Transverse colon (tissue), 4 donors: ENCODE measurements at regions not wholly inside any gene's neighbourhood (a gene's known extent, or its start where the extent isn't known, plus 50 kb on each side); places are given as distances from the start of the nearest gene placed in this dataset.

Experiments used
- DNase-seq: peaks from one replicate; pipeline ENCODE4 v3.0.0-alpha.2; 2019
- H3K27ac ChIP-seq, 4 donors: fragments of 200-600 bp; sonication (generic); 2 replicates each; pipeline ENCODE4 v1.5.1; 2016 to 2018; ENCODE audit warnings: inconsistent platforms in 4 of 4
- H3K27me3 ChIP-seq: fragments of 200-600 bp; sonication (generic); 2 replicates; pipeline ENCODE4 v1.5.1; 2017; ENCODE audit warnings: inconsistent platforms
- H3K36me3 ChIP-seq, 4 donors: fragments of 200-600 bp; sonication (generic); 2 replicates each; pipeline ENCODE4 v1.5.1; 2017 to 2019; ENCODE audit warnings: inconsistent platforms in 4 of 4
- H3K4me1 ChIP-seq, 4 donors: fragments of 200-600 bp; sonication (generic); 2 replicates each; pipeline ENCODE4 v1.5.1; 2017 to 2020; ENCODE audit warnings: inconsistent platforms in 4 of 4
- H3K4me3 ChIP-seq, 4 donors: fragments of 200-600 bp; sonication (generic); 1 replicate in 1 of 4; 2 replicates in 3 of 4; pipeline versions ENCODE4 v1.5.1 to v1.6.1; 2017 to 2019; ENCODE audit warnings: inconsistent platforms in 4 of 4
- H3K9me3 ChIP-seq, 2 donors: fragments of 200-600 bp; sonication (generic); 2 replicates each; pipeline ENCODE4 v1.5.1; 2017 to 2019; ENCODE audit warnings: inconsistent platforms in 2 of 2
- EP300 ChIP-seq: sonication (generic); formaldehyde crosslinking; IDR thresholded peaks from one replicate; pipeline ENCODE4 v1.6.1; 2017; ENCODE audit warnings: antibody characterized with exemption, low read depth
- POLR2A ChIP-seq: fragments of 450-650 bp; IDR thresholded peaks from one replicate; pipeline ENCODE4 v1.6.1; 2016; ENCODE audit warnings: antibody characterized with exemption, mild to moderate bottlenecking, moderate library complexity
- POLR2AphosphoS5 ChIP-seq, 3 donors: sonication (generic); formaldehyde crosslinking; IDR thresholded peaks; one replicate each; pipeline ENCODE4 v1.6.1; 2016; ENCODE audit warnings: antibody characterized with exemption in 3 of 3
- WGBS, 2 donors: methylation state at CpG; one replicate each; pipeline ENCODE4 v1.1.5; 2018; ENCODE audit warnings: low coverage in 1 of 2; 5-methylcytosine and 5-hydroxymethylcytosine counted together
- in situ Hi-C, 4 donors: fragments of 200-750 bp; cut with MboI; loops; one replicate each; pipeline versions ENCODE4 v1.15.0 to v1.15.1; 2017; ENCODE audit warnings: low sequenced_read_pairs in 3 of 4, low pct_ligation_motif_present in 1 of 4, low pct_unique_long_range_greater_than_20kb in 1 of 4
- intact Hi-C: fragments of 100-400 bp; cut with DNase I; formaldehyde crosslinking; loops from one replicate; pipeline ENCODE4 v1.15.1; 2023; ENCODE audit warnings: low total_unique reads
- TF ChIP-seq, protein P1 (sequence below), 5 experiments: fragments of 200-600 bp in 3 of 5; fragments of 450-650 bp in 2 of 5; sonication (generic) in 3 of 5; IDR thresholded peaks; 1 replicate in 2 of 5; 2 replicates in 3 of 5; pipeline ENCODE4 v1.5.1; 2016 to 2017; ENCODE audit warnings: antibody characterized with exemption in 5 of 5, inconsistent platforms in 3 of 5, mild to moderate bottlenecking in 2 of 5, moderate library complexity in 1 of 5

DNA sequence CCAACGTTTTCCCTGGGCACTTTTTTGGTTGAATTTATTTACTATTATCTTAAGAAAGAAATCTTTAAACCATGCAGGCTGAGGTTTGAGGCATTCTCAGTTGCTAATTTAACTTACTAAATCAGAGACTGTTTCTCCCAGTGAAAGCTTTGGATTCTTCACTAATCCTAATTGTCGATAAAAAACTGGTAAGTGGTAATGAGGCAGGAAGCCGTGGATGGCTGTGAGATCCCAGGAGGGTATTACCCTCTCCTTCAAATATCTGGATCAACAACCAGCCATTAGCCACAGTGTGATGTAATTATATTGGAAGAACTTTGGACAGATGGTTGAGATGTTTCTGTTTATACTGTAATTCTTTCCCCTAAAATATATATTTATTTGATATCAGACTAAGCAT, 485.0 kb downstream of the DISC1 start:
- in situ Hi-C loops = no loop called here
- Histone ChIP-seq H3K9me3 (no peaks in the 10 kb centered on the region), H3K4me1 (no peaks in the 10 kb centered on the region), H3K36me3 (no peaks in the 10 kb centered on the region), H3K27me3 (no peaks in the 10 kb centered on the region), H3K4me3 (no peak overlapping the region), H3K27ac (no peak overlapping the region)
- whole genome bisulfite sequencing, 2 donors = 32 to 38% methylated on average over 3 of the region's 3 CpGs
- no peak for DNase-seq
- TF ChIP-seq POLR2AphosphoS5 (IDR thresholded peaks at IDR 0.05) = no peak
- TF ChIP-seq, protein P1, sequence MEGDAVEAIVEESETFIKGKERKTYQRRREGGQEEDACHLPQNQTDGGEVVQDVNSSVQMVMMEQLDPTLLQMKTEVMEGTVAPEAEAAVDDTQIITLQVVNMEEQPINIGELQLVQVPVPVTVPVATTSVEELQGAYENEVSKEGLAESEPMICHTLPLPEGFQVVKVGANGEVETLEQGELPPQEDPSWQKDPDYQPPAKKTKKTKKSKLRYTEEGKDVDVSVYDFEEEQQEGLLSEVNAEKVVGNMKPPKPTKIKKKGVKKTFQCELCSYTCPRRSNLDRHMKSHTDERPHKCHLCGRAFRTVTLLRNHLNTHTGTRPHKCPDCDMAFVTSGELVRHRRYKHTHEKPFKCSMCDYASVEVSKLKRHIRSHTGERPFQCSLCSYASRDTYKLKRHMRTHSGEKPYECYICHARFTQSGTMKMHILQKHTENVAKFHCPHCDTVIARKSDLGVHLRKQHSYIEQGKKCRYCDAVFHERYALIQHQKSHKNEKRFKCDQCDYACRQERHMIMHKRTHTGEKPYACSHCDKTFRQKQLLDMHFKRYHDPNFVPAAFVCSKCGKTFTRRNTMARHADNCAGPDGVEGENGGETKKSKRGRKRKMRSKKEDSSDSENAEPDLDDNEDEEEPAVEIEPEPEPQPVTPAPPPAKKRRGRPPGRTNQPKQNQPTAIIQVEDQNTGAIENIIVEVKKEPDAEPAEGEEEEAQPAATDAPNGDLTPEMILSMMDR (IDR thresholded peaks at IDR 0.05) = no peak
- no peak for TF ChIP-seq EP300
- TF ChIP-seq POLR2A = no peak
- intact Hi-C loops = no loop called here

DNA sequence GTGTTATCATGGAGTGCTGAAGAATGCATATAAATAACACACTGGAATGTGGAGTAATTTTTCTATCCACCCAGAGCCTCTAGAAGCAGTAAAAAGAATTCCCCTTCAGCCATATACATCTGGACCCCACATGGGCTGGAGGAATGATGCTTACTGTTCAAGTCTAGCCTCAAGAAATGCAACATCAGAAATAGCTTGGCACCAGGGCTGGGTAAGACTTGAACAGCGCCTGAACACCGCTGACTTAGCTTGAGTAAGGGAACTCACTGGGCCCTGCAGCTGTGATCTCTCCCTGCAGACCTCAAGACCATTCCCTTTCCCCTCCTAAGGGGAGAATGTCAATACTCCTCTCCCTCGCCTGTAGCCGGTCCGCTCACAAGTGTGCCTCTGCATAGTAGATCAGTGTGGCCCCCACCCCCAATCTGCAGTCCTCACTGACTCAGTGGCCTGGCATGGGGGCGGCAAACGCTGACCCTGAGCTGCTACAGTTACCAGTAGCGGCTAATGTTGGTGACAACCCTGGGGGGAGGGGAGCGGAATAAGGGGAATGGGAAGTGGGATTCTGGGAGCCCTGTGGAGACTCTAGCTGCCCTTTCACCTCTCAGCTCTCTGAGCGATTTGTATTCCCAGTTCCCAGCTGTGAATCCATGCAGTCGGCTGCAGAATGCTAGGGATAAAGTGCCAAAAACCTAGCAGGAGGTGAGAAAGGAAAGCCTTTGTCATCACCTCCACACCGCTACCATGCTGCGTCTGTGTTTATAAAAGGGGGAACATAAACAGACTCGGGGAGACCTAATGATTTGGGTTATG, 483.9 kb downstream of the DISC1 start:
- intact Hi-C loops = no loop called here
- WGBS, 2 donors = 69% methylated on average over 14 of the region's 14 CpGs; no CpG with 5 or more reads in 1 of the 2 donors
- in situ Hi-C loops = no loop called here
- H3K9me3 ChIP-seq = no peaks in the 10 kb centered on the region
- no peaks in the 10 kb centered on the region for H3K27me3 ChIP-seq
- no peaks in the 10 kb centered on the region for H3K36me3 ChIP-seq
- DNase-seq = no peak
- H3K4me3 ChIP-seq = no peak overlapping the region
- H3K4me1 ChIP-seq = no peaks in the 10 kb centered on the region
- no peak overlapping the region for H3K27ac ChIP-seq
- TF ChIP-seq POLR2A (no peak), POLR2AphosphoS5 (IDR thresholded peaks at IDR 0.05) (no peak), EP300 (no peak)
- TF ChIP-seq, protein P1 (IDR thresholded peaks at IDR 0.05) = no peak

DNA sequence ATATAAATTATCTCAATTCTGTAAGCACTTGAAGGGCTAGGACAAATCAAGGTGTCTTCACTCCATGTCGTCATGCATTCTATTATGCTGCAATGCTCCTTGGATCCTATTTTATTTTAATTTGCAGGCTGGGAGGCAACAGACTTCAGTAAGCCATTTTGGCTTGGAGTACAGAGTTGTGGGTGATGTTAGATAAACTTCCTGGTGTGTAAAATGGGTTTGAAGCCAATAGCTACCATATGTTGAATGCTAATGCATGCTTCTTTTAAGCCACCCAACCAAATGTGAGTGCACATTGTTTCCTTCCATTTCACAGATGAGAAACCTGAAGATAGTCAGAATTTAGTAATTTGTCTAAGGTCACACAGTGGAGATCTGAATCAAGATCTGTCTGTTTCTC, 482.8 kb downstream of the DISC1 start:
- no peaks in the 10 kb centered on the region for H3K4me1 ChIP-seq
- 74 to 100% methylated on average over 1 of the region's 1 CpG for WGBS, 2 donors
- DNase-seq = no peak
- in situ Hi-C loops (no loop called here), intact Hi-C loops (no loop called here)
- no peaks in the 10 kb centered on the region for H3K9me3 ChIP-seq
- no peak overlapping the region for H3K27ac ChIP-seq
- TF ChIP-seq POLR2A (no peak), EP300 (no peak), POLR2AphosphoS5 (IDR thresholded peaks at IDR 0.05) (no peak)
- TF ChIP-seq, protein P1 (IDR thresholded peaks at IDR 0.05) = no peak
- no peak overlapping the region for H3K4me3 ChIP-seq
- H3K36me3 ChIP-seq = no peaks in the 10 kb centered on the region
- H3K27me3 ChIP-seq = no peaks in the 10 kb centered on the region

DNA sequence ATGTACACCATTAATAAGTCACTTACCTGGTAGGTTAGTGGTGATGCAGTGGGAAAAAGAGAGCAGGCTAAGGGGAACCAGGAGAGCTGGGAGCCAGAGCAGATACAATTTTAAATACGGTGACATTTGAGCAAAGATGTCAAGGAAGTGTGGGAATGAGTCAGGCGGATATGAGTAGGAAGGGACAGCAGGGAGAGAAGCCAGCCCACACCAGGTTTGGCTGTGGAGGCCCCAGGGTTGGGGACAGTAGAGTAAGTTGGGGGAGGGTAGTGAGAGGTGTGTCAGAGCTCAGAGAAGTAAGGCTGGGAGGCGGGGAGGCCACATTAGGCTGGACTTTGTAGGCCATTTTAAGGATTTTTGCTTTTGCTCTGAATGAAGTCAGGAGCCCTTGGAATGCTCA, 482.0 kb downstream of the DISC1 start:
- in situ Hi-C loops (no loop called here), intact Hi-C loops (no loop called here)
- DNase-seq = no peak
- no peaks in the 10 kb centered on the region for H3K36me3 ChIP-seq
- no peaks in the 10 kb centered on the region for H3K9me3 ChIP-seq
- H3K4me3 ChIP-seq = no peak overlapping the region
- WGBS, 2 donors = 83% methylated on average over 3 of the region's 3 CpGs; no CpG with 5 or more reads in 1 of the 2 donors
- no peak for TF ChIP-seq EP300
- TF ChIP-seq POLR2A = no peak
- no peak overlapping the region for H3K27ac ChIP-seq
- H3K4me1 ChIP-seq = no peaks in the 10 kb centered on the region
- no peaks in the 10 kb centered on the region for H3K27me3 ChIP-seq

DNA sequence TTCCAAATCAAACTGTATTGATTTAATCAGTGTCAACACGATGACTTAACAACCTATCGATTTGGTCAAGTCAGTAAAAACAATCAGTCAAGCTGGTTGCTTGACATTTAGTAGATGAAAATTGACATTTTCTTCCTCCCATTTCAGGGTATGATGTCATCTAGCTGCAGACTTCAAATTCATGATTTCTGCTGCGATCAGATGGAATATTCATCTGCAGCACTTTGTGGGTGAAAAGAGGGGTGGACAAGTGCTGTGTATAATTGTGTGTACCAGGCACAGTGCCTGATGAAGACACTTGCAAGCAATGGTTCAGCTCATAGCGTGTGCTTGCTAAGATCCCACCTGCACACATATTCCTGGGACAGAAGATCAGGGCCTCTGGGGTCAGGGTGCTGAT, 479.8 kb downstream of the DISC1 start:
- WGBS, 2 donors = 91 to 94% methylated on average over 4 of the region's 4 CpGs
- TF ChIP-seq POLR2A (no peak), POLR2AphosphoS5 (IDR thresholded peaks at IDR 0.05) (no peak), EP300 (no peak)
- TF ChIP-seq, protein P1 (IDR thresholded peaks at IDR 0.05) = no peak
- in situ Hi-C loops (no loop called here), intact Hi-C loops (no loop called here)
- no peak for DNase-seq
- Histone ChIP-seq H3K36me3 (no peaks in the 10 kb centered on the region), H3K9me3 (no peaks in the 10 kb centered on the region), H3K27me3 (no peaks in the 10 kb centered on the region), H3K4me1 (no peaks in the 10 kb centered on the region), H3K27ac (no peak overlapping the region), H3K4me3 (no peak overlapping the region)
